HepG2 (cell line): ENCODE measurements at regions not wholly inside any gene's neighbourhood (a gene's known extent, or its start where the extent isn't known, plus 50 kb on each side); places are given as distances from the start of the nearest gene placed in this dataset.
A peak's percentile ranks its signal among the peaks of the same experiment; 100 is the strongest.

Source experiments
- ATAC-seq: fragments of 200-7000 bp; cut with Tn5 transposase; 3 replicates; pipeline ENCODE4 v1.9.1; 2020; ENCODE audit warnings: mild to moderate bottlenecking, moderate library complexity
- BruUV-seq: library from RNA; stranded (reverse); fragments of 400-500 nt; replicated peaks from 2 replicates; lab custom pipeline; 2021; lab: Mats Ljungman, UMichigan
- CTCF ChIA-PET: fragments of 300-600 bp; formaldehyde crosslinking; extraction: SDS; loops from one replicate; lab custom pipeline; 2021; ENCODE audit warnings: low total read pairs, inconsistent platforms, low intra/inter-chr PET ratio; lab: Yijun Ruan, JAX
- POLR2A ChIA-PET: fragments of 350-600 bp; sonication (Branson Sonifier 250); formaldehyde crosslinking; loops from one replicate; lab custom pipeline; 2020; ENCODE audit warnings: antibody characterized with exemption, inconsistent platforms; lab: Yijun Ruan, JAX
- DNase-seq: peaks from one replicate; pipeline ENCODE4 v3.0.0-alpha.2; 2015; ENCODE audit warnings: low spot score
- FAIRE-seq: peaks from 3 replicates; lab custom pipeline; 2011; peaks lifted over from hg19 to GRCh38; lab: Jason Lieb, UNC
- H2AFZ ChIP-seq: one replicate; pipeline ENCODE4 v1.6.1; 2011; ENCODE audit warnings: low read length, inconsistent platforms
- H3K27ac ChIP-seq: fragments of 300-600 bp; 3 replicates; pipeline ENCODE4 v1.8.0; 2011; ENCODE audit warnings: mixed run types, mild to moderate bottlenecking, mixed read lengths, low read length, inconsistent platforms; ENCODE audit not compliant: insufficient read depth; ENCODE audit errors: extremely low read length
- H3K27me3 ChIP-seq, 2 experiments: fragments of 200-600 bp in 1 of 2; 2 replicates in 1 of 2; 3 replicates in 1 of 2; pipeline versions ENCODE4 v1.6.0 to v1.8.0; 2011; ENCODE audit warnings: low read length in 2 of 2, mild to moderate bottlenecking in 2 of 2, moderate library complexity in 2 of 2, inconsistent platforms in 1 of 2; ENCODE audit not compliant: insufficient read depth in 2 of 2, control insufficient read depth in 1 of 2
- H3K36me3 ChIP-seq, 2 experiments: fragments of 200-600 bp in 1 of 2; replicated peaks in 1 of 2; 2 replicates in 1 of 2; 3 replicates in 1 of 2; pipeline versions ENCODE4 v1.5.1 to v1.8.0; 2011; ENCODE audit warnings: low read length in 2 of 2, inconsistent platforms in 1 of 2; ENCODE audit not compliant: insufficient read depth in 2 of 2, control insufficient read depth in 1 of 2
- H3K4me1 ChIP-seq: 2 replicates; pipeline ENCODE4 v1.5.1; 2012; ENCODE audit warnings: low read length, inconsistent platforms; ENCODE audit not compliant: insufficient read depth
- H3K4me2 ChIP-seq: 2 replicates; pipeline ENCODE4 v1.6.0; 2011; ENCODE audit warnings: low read depth, low read length, inconsistent platforms
- H3K4me3 ChIP-seq, 3 experiments: fragments of 200-600 bp in 1 of 3; sonication (generic), shearing (Covaris generic) in 1 of 3; replicated peaks in 1 of 3; 2 replicates each; pipeline ENCODE4 v1.5.1; 2011 to 2016; ENCODE audit warnings: low read length in 3 of 3, inconsistent platforms in 2 of 3, low read depth in 2 of 3, mild to moderate bottlenecking in 2 of 3, control low read depth in 1 of 3, mixed read lengths in 1 of 3; ENCODE audit not compliant: insufficient read depth in 1 of 3
- H3K79me2 ChIP-seq: one replicate; pipeline ENCODE4 v1.6.1; 2011; ENCODE audit warnings: low read length, inconsistent platforms; ENCODE audit not compliant: insufficient read depth
- H3K9ac ChIP-seq: 2 replicates; pipeline ENCODE4 v1.6.0; 2011; ENCODE audit warnings: mild to moderate bottlenecking, low read depth, low read length, inconsistent platforms; ENCODE audit not compliant: insufficient read depth
- H3K9me3 ChIP-seq: 2 replicates; pipeline ENCODE4 v1.5.1; 2012; ENCODE audit warnings: mild to moderate bottlenecking, low read length
- H4K20me1 ChIP-seq: 2 replicates; pipeline ENCODE4 v1.6.0; 2011; ENCODE audit warnings: inconsistent platforms, mild to moderate bottlenecking, low read length, moderate library complexity; ENCODE audit not compliant: insufficient read depth
- ASH2L ChIP-seq: fragments of 300-600, 200-600 bp; sonication (generic); IDR thresholded peaks from 2 replicates; pipeline ENCODE4 v1.7.0; 2017; ENCODE audit warnings: low read depth, mild to moderate bottlenecking, moderate library complexity, mixed read lengths, low read length; ENCODE audit not compliant: insufficient read length
- EP300 ChIP-seq, 3 experiments: sonication (generic) in 1 of 3; formaldehyde crosslinking in 1 of 3; IDR thresholded peaks; 2 replicates each; pipeline versions ENCODE4 v1.5.1 to v1.6.1; 2011 to 2020; ENCODE audit warnings: low read depth in 2 of 3, low read length in 2 of 3, borderline replicate concordance in 1 of 3, improper control_type of control experiment in 1 of 3, mild to moderate bottlenecking in 1 of 3, missing genetic modification reagents in 1 of 3, moderate library complexity in 1 of 3
- KLF16 ChIP-seq, 2 experiments: sonication (generic) in 1 of 2; formaldehyde crosslinking in 1 of 2; IDR thresholded peaks; 2 replicates each; pipeline versions ENCODE4 v1.6.1 to v1.8.0; 2016 to 2023; ENCODE audit warnings: missing genetic modification reagents in 2 of 2, missing compliant biosample characterization in 1 of 2
- MED1 ChIP-seq: sonication (generic); formaldehyde crosslinking; IDR thresholded peaks from 2 replicates; pipeline ENCODE4 v1.4.0; 2020; ENCODE audit warnings: missing genetic modification reagents
- MTA1 ChIP-seq: sonication (generic); formaldehyde crosslinking; IDR thresholded peaks from 2 replicates; pipeline ENCODE4 v1.4.0; 2020; ENCODE audit warnings: missing genetic modification reagents, mild to moderate bottlenecking, borderline replicate concordance
- MTF1 ChIP-seq: sonication (generic); formaldehyde crosslinking; IDR thresholded peaks from 2 replicates; pipeline ENCODE4 v1.5.0; 2020; ENCODE audit warnings: missing genetic modification reagents
- ZNF772 ChIP-seq: sonication (generic); formaldehyde crosslinking; IDR thresholded peaks from 2 replicates; pipeline ENCODE4 v1.5.0; 2020; ENCODE audit warnings: mild to moderate bottlenecking, missing genetic modification reagents
- WGBS: methylation state at CpG from one replicate; pipeline ENCODE4 v1.1.6; 2017; ENCODE audit warnings: low lambda C conversion rate; 5-methylcytosine and 5-hydroxymethylcytosine counted together
- in situ Hi-C: cut with HindIII; loops from 2 replicates; pipeline ENCODE4 v1.10.0; 2017; ENCODE audit warnings: low pct_unique_long_range_greater_than_20kb; ENCODE audit not compliant: extremely low pct_ligation_motif_present
- intact Hi-C: fragments of 100-400 bp; cut with micrococcal nuclease; formaldehyde crosslinking; loops from one replicate; pipeline ENCODE4 v1.10.0; 2022; ENCODE audit not compliant: unreplicated experiment
- TF ChIP-seq, protein P1 (sequence below): fragments of 450-650 bp; IDR thresholded peaks from 2 replicates; pipeline ENCODE4 v1.6.1; 2016
- TF ChIP-seq, protein P2 (sequence below): sonication (generic); formaldehyde crosslinking; IDR thresholded peaks from 2 replicates; pipeline ENCODE4 v1.4.0; 2020; ENCODE audit warnings: missing genetic modification reagents, mild to moderate bottlenecking, borderline replicate concordance

DNA sequence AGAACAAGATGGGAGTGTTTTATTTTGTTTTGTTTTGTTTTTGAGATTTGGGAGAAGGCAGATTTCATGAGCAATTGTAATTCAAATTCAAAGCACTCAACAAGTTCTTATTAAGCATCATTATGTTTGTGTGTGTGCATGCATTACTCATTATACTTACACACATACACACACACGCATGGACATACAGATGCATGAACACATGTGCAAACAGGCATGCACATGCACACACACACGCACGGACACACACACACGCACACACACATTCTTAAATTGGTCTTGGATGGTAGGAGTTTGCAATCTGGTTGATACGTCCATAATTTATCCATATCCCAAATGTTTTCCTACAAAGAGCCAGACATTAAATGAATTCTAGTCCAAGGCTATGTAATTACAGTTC is 702.8 kb downstream of the INHBA start:
- intact Hi-C loops, result no loop called here
- Histone ChIP-seq H4K20me1 (no peaks in the 10 kb centered on the region), H3K9ac (no peak overlapping the region)
- TF ChIP-seq MED1 (CRISPR knock-in tag), result no peak
- TF ChIP-seq ASH2L, result no peak
- TF ChIP-seq, protein P1, sequence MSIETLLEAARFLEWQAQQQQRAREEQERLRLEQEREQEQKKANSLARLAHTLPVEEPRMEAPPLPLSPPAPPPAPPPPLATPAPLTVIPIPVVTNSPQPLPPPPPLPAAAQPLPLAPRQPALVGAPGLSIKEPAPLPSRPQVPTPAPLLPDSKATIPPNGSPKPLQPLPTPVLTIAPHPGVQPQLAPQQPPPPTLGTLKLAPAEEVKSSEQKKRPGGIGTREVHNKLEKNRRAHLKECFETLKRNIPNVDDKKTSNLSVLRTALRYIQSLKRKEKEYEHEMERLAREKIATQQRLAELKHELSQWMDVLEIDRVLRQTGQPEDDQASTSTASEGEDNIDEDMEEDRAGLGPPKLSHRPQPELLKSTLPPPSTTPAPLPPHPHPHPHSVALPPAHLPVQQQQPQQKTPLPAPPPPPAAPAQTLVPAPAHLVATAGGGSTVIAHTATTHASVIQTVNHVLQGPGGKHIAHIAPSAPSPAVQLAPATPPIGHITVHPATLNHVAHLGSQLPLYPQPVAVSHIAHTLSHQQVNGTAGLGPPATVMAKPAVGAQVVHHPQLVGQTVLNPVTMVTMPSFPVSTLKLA, result peak; percentile 81
- TF ChIP-seq, all 625 proteins: peak for 1
- H3K4me1 ChIP-seq, result no peaks in the 10 kb centered on the region
- POLR2A ChIA-PET, result no interaction called here
- no peaks in the 10 kb centered on the region for H3K9me3 ChIP-seq
- H3K4me2 ChIP-seq, result no peak overlapping the region
- no peak for ATAC-seq
- BruUV-seq, result no TSS peak
- H3K36me3 ChIP-seq, result no peaks in the 10 kb centered on the region
- no peak for DNase-seq
- H3K4me3 ChIP-seq, result no peak overlapping the region
- 66% methylated on average over 5 of the region's 5 CpGs for WGBS
- FAIRE-seq, result no peak
- H3K27ac ChIP-seq, result no peak overlapping the region
- no peaks in the 10 kb centered on the region for H3K27me3 ChIP-seq
- no peak overlapping the region for H2AFZ ChIP-seq
- H3K79me2 ChIP-seq, result no peaks in the 10 kb centered on the region
- CTCF ChIA-PET, result no interaction called here
- in situ Hi-C loops, result no loop called here

DNA sequence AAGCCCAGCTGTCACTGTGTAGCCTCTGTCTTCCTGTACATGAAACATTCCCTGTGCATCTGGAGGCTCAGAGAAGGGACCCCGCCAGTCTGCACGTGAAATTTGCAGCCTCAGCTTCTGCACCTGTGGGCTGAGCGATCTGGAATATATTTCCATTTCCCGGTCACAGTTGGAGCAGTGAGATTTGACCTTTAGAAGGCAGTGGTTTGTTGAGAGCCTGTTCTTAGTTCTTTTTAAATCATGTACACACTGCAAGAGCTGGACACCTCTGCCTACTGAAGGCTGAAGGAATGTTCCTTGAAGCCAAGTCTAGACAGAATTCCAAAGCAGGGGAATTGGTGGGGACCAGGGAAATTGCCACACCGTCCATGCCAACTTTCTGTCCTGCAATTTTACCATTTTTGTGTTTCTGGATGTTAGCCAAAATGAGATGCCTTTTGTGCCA is 706.6 kb downstream of the INHBA start:
- intact Hi-C loops (loop anchor here (5.0 kb wide), 1 partner anchor 1369 kb away; no protein-coding TSS in a partner anchor), in situ Hi-C loops (no loop called here)
- ATAC-seq (no peak), DNase-seq (no peak), FAIRE-seq (no peak)
- H3K4me1 ChIP-seq, result no peaks in the 10 kb centered on the region
- H2AFZ ChIP-seq, result no peak overlapping the region
- H3K36me3 ChIP-seq, result no peaks in the 10 kb centered on the region
- BruUV-seq, result no TSS peak
- H3K27ac ChIP-seq, result no peak overlapping the region
- no peak overlapping the region for H3K4me2 ChIP-seq
- ChIA-PET POLR2A (no interaction called here), CTCF (no interaction called here)
- no peak for TF ChIP-seq KLF16 (CRISPR knock-in tag; IDR thresholded peaks at IDR 0.05)
- TF ChIP-seq EP300 (IDR thresholded peaks at IDR 0.05; ENCODE audit: low read depth in 2 of 2, low read length in 2 of 2), result no peak
- TF ChIP-seq EP300 (CRISPR knock-in tag; IDR thresholded peaks at IDR 0.05; ENCODE audit: borderline replicate concordance), result no peak
- no peak for TF ChIP-seq MTF1 (CRISPR knock-in tag)
- no peak for TF ChIP-seq MTA1 (CRISPR knock-in tag)
- no peak for TF ChIP-seq ZNF772 (CRISPR knock-in tag)
- TF ChIP-seq, protein P2, sequence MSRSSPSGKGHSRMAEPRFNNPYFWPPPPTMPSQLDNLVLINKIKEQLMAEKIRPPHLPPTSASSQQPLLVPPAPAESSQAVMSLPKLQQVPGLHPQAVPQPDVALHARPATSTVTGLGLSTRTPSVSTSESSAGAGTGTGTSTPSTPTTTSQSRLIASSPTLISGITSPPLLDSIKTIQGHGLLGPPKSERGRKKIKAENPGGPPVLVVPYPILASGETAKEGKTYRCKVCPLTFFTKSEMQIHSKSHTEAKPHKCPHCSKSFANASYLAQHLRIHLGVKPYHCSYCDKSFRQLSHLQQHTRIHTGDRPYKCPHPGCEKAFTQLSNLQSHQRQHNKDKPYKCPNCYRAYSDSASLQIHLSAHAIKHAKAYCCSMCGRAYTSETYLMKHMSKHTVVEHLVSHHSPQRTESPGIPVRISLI (CRISPR knock-in tag), result no peak
- no peaks in the 10 kb centered on the region for H4K20me1 ChIP-seq
- no peak overlapping the region for H3K4me3 ChIP-seq
- no peaks in the 10 kb centered on the region for H3K79me2 ChIP-seq
- no peaks in the 10 kb centered on the region for H3K9me3 ChIP-seq
- H3K27me3 ChIP-seq, result no peaks in the 10 kb centered on the region
- no peak overlapping the region for H3K9ac ChIP-seq
- WGBS, result 11% methylated on average over 5 of the region's 5 CpGs
